ENCODE measurements at regions not wholly inside any gene's neighbourhood (a gene's known extent, or its start where the extent isn't known, plus 50 kb on each side); places are given as distances from the start of the nearest gene placed in this dataset.

DNA sequence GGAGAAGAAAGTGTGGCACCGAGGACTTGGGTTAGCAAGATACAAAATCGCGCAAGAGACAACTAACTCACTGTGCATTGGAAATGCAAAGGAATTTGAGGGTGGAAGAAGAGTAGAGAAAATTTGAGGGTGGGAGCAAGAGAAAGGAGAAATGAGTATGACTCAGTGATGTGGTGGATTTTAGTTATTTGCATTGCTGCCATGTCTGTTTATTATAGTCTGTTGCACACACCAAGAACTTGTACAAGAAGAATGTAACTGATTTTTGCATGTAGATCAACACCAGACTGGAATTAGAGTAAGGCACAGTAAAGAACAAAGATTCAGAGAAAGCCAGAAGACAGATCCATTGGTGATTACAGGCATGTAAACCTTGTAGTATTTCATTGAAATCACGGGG, 71.6 kb upstream of the SMIM36 start:
- no peaks in the 10 kb centered on the region for H3K36me3 ChIP-seq (replicated peaks; ENCODE audit: control insufficient read depth, insufficient read depth, low read length)
- no peak for DNase-seq
- H3K27me3 ChIP-seq (ENCODE audit: control insufficient read depth, insufficient read depth, low read length) = no peaks in the 10 kb centered on the region
- no peak overlapping the region for H3K4me3 ChIP-seq (ENCODE audit: insufficient read depth, low read depth, low read length)

DNA sequence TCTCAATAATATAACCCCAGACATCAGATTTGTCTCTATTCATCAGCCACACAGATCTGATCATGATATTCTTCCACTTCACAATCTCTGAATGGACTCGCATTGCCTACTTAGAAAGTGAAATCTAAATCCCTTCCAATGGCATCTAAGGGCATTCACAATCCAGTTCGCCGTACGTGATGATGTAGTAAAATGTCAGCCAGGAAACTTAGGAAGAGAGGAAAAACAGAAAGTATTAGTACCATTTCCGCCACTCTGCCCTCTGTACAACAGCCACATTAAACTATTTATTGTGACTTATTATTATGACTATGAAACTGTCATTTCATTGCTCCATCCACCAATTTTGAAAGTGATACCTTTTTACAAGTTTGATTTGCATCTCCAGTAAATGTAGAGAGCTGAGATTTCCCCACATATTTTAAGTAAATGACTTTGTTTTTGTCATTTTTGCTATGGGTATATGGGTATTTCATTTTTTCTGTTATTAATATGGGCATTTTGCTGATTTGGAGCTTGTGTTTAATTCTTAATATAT, 69.4 kb upstream of the SMIM36 start:
- Histone ChIP-seq H3K27me3 (ENCODE audit: control insufficient read depth, insufficient read depth, low read length) (no peaks in the 10 kb centered on the region), H3K4me3 (ENCODE audit: insufficient read depth, low read depth, low read length) (no peak overlapping the region), H3K36me3 (replicated peaks; ENCODE audit: control insufficient read depth, insufficient read depth, low read length) (no peaks in the 10 kb centered on the region)
- DNase-seq = no peak

DNA sequence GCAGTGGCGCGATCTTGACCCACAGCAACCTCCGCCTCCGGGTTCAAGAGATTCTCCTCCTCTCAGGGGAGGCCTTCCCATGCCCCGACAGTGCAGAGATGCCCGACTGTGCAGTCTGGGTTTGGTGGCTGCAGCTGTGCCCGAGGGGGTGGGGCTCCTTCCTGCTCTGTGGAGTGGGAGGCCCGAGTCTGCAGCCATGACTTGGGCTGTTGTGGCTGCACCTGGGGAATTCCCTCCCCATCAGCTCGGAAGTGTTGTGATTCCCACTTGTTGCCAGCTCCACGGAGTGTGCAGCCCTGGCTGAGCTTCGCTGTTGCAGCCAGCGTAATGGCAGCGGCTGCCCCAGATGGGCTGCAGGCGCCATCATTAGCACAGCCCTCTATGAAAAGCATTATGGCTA, 66.4 kb upstream of the SMIM36 start:
- no peaks in the 10 kb centered on the region for H3K27me3 ChIP-seq (ENCODE audit: control insufficient read depth, insufficient read depth, low read length)
- no peak for DNase-seq
- no peaks in the 10 kb centered on the region for H3K36me3 ChIP-seq (replicated peaks; ENCODE audit: control insufficient read depth, insufficient read depth, low read length)
- H3K4me3 ChIP-seq (ENCODE audit: insufficient read depth, low read depth, low read length) = no peak overlapping the region

DNA sequence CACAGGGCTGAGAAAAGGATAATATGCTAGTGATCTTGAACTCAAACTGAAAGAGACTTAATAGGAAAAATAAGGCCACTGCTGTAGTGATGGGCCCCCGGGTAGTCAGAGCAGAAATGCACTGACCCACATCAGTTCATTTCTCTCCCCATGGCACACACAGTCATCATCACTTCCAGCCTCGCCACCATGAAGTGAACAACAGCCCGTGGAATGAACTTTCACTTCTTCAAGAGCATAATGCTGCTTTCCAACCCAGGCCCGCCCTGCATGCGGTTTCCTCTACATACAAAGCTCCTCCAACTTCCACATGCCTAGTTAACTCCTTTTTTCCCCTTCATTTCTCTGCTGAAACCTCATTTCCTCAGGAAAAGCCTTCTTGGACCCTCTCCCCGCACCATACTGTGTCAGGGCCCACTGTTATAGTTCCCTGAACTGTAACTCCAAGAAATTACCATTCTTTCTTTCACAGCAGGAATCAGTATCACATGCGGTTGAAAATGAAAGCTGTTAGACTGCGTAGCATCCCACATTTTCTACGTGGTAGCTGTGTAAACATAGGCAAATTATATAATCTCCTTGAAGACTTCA, 65.8 kb upstream of the SMIM36 start:
- H3K4me3 ChIP-seq (ENCODE audit: insufficient read depth, low read depth, low read length) = no peak overlapping the region
- no peaks in the 10 kb centered on the region for H3K36me3 ChIP-seq (replicated peaks; ENCODE audit: control insufficient read depth, insufficient read depth, low read length)
- no peaks in the 10 kb centered on the region for H3K27me3 ChIP-seq (ENCODE audit: control insufficient read depth, insufficient read depth, low read length)
- DNase-seq = no peak

DNA sequence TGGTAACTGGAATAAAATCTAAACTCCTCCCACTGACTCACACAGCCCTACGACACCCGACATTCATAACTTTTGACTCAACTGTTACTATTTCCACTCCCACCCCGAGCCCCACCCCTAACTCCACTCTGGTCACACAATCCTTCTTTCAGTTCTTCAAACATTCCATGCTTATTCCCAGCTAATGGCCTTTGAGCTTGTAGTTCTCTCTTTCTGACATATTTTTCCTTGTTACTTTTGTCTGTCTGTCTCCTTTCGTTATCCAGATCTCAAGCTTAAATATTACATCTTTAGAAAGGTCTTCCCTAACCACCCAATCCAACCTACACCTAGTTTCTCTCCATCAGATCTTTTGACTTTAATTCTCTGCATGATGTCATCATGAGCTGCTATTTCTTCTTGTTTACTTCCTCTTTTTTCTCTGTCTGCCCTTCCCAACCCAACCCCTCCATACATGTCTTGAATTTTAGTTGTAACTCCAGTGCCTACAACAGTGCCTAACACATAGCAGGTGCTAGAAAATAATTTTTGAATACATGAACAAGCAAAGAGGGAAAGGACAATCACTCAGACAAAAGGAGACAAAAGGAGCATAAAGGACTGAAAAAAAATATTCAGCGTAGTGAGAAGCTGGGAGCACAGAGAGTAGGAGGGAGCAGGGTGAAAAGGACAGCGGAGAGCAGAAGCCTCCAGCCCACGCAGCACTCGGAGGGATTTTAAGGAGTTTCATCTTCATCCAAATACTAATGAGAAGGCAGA, 65.2 kb upstream of the SMIM36 start:
- Histone ChIP-seq H3K36me3 (replicated peaks; ENCODE audit: control insufficient read depth, insufficient read depth, low read length) (no peaks in the 10 kb centered on the region), H3K27me3 (ENCODE audit: control insufficient read depth, insufficient read depth, low read length) (no peaks in the 10 kb centered on the region), H3K4me3 (ENCODE audit: insufficient read depth, low read depth, low read length) (no peak overlapping the region)
- DNase-seq = no peak

DNA sequence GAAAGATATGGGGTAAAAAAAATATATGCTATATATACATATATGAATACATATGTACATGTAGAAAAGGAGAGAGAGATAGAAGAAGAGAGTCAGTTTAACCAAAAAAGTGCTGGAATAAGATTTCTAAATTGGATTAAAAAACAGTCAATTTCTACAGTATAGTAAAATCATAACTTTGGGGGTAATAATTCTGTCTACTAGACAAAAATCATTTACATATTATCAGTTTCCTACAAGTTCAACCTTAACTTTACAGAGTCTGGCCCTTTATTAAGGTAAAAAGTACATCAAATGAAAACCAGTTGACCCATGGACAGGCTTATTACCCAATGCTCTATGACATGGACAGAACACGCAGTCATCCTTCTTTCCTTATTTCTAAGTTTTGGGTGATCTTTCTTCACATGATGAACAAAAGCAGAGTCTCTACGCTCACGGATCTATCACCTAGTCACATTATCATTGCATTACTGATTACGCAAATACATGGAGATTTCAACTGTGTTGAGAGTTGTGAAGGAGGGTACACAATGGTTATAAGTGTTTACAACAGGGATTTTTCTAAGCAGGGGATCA, 63.9 kb upstream of the SMIM36 start:
- no peak for DNase-seq
- Histone ChIP-seq H3K36me3 (replicated peaks; ENCODE audit: control insufficient read depth, insufficient read depth, low read length) (no peaks in the 10 kb centered on the region), H3K27me3 (ENCODE audit: control insufficient read depth, insufficient read depth, low read length) (no peaks in the 10 kb centered on the region), H3K4me3 (ENCODE audit: insufficient read depth, low read depth, low read length) (no peak overlapping the region)

DNA sequence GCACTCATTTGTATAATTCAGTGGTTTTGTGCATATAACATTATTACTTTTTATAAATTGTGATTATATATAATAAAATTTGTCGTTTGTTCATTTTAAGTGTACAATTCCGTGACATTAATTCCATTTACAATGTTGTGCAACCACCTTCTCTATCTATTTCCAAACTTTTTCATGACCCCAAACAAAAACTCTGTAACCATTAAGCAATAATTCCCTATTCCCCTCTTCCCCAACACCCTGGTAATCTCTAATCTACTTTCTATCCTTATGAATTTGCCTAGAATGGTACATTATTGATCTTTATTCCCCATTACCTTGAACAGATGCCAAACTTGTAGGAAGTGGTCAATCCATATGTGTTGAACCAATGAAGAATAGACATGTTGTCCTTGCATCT, 61.3 kb upstream of the SMIM36 start:
- Histone ChIP-seq H3K27me3 (ENCODE audit: control insufficient read depth, insufficient read depth, low read length) (no peaks in the 10 kb centered on the region; the same call in 1 of the 2 replicates), H3K36me3 (replicated peaks; ENCODE audit: control insufficient read depth, insufficient read depth, low read length) (no peaks in the 10 kb centered on the region), H3K4me3 (ENCODE audit: insufficient read depth, low read depth, low read length) (no peak overlapping the region)
- no peak for DNase-seq

DNA sequence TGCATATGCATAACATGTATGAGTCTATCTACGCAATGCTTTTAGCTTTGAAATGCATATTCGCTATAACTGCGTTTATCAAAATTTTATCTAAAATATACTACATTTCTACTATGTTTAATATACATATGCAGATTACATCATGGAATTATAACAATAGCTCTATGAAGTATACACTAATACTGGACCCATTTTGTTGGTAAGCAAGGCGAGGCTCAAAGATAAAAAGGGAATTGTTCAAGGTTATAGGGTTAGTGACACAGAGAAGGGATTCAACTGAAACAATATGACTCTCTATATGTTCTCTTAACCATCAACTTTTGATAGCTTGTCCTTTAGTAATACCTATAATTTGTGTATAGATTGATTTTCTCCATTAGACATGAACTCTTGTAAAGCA, 60.9 kb upstream of the SMIM36 start:
- Histone ChIP-seq H3K36me3 (replicated peaks; ENCODE audit: control insufficient read depth, insufficient read depth, low read length) (no peaks in the 10 kb centered on the region), H3K27me3 (ENCODE audit: control insufficient read depth, insufficient read depth, low read length) (no peaks in the 10 kb centered on the region; the same call in 1 of the 2 replicates), H3K4me3 (ENCODE audit: insufficient read depth, low read depth, low read length) (no peak overlapping the region)
- DNase-seq = no peak

DNA sequence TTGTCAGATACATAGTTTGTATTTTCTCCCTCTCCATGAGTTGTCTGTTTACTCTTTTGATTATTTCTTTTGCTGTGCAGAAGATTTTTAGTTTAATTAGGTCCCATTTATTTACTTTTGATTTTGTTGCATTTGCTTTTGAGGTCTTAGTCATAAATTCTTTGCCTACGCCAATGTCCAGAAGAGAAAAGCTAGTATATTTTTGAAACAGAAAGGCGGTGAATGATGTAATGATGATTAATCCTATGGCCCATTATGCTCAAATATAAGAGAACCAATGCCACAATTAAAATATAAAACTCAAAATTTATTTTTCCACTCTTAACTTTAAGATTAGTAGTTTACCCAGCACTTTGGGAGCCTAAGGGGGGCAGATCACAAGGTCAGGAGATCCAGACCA, 59.8 kb upstream of the SMIM36 start:
- Histone ChIP-seq H3K4me3 (ENCODE audit: insufficient read depth, low read depth, low read length) (no peak overlapping the region), H3K27me3 (ENCODE audit: control insufficient read depth, insufficient read depth, low read length) (no peaks in the 10 kb centered on the region; the same call in 1 of the 2 replicates), H3K36me3 (replicated peaks; ENCODE audit: control insufficient read depth, insufficient read depth, low read length) (no peaks in the 10 kb centered on the region)
- no peak for DNase-seq

DNA sequence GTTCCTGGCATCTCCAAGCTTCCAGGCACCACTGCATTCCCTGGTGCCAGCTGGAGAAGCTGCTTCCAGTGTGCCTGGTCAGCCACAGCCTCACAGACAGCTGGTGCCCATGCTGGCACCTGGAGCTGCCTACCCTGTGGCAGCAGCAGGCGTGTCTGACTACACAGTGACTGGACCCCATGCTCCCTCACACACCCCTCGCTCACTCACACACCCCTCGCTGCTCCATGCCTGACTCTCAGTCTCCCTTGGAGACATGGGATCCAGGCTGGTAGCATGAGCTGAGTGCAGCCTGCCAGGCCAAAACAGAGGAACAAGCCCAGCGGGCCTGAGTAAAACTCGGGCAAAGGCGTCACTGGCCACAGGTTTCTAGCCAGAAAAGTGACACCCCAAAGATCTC, 59.1 kb upstream of the SMIM36 start:
- Histone ChIP-seq H3K27me3 (ENCODE audit: control insufficient read depth, insufficient read depth, low read length) (no peaks in the 10 kb centered on the region; the same call in 1 of the 2 replicates), H3K4me3 (ENCODE audit: insufficient read depth, low read depth, low read length) (no peak overlapping the region), H3K36me3 (replicated peaks; ENCODE audit: control insufficient read depth, insufficient read depth, low read length) (no peaks in the 10 kb centered on the region)
- DNase-seq = no peak

DNA sequence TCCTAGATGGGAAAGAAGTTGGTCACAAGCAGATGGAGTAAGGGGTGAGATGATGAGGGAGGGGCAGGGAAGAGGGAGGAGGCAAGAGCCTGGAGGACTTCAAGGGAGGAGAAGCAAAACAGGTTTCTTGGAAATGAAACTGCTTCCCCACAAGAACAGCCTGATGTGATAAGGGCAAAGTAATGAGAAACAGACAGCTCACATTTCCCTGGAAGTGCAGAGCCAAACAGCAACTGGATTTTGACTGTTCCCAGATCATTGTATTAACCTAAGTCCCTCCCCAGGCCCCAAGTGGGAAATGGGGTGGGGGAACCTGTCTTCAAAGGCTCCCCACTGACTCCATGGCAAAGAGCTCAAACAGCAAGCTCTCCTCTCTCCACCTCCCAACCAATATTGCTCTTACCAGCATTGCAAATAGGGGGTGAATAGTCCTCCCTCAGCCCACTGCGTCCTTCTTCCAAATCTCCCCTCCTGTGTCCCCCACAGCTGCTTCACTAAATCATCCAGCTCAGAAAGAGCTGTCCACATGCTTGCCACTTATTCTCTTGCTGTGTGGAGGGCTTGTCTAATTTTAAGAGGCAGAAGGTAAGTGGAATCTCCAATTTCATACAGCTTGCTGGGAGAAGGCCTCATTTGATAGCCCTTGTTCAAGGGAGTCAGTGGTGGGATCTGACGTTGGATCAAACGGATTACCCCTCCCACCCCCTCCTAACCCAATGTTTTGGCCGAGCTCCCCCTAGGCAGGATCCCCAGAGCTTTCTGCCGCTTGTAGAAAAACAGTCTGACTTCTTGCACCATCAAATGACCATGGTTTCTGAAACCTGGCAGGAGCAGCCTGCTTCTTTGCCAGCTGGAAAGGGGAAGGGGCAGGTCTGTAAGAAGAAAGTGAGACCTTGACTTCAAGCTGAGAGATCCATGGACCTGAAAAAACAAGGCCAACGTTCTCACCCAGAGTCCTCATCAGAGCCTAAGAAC, 56.3 kb upstream of the SMIM36 start:
- Histone ChIP-seq H3K27me3 (ENCODE audit: control insufficient read depth, insufficient read depth, low read length) (no peaks in the 10 kb centered on the region; the same call in 1 of the 2 replicates), H3K4me3 (ENCODE audit: insufficient read depth, low read depth, low read length) (no peak overlapping the region)

DNA sequence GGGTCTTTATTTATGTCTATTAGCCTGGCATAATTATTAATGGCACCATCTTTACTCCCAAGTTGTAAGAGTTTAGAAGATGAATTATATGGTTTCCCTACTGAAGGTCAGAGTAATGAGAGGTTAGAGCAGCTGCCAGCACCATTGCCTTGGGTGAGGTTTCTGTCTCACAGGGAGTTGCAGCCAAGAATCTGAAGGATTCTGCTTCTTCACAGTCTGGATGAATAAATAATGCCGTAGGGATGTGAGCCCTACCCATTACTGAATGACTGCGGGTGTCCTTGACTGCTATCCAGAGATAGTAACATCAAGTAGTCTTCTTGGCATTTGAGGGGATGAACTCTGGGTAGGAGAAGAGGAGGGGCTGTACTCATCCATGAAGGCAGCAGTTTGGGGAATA, 52.8 kb upstream of the SMIM36 start:
- Histone ChIP-seq H3K36me3 (replicated peaks; ENCODE audit: control insufficient read depth, insufficient read depth, low read length) (no peaks in the 10 kb centered on the region), H3K4me3 (ENCODE audit: insufficient read depth, low read depth, low read length) (no peak overlapping the region), H3K27me3 (ENCODE audit: control insufficient read depth, insufficient read depth, low read length) (no peaks in the 10 kb centered on the region)
- no peak for DNase-seq

More for the DNA sequence above, 56.3 kb upstream of the SMIM36 start:
- no peaks in the 10 kb centered on the region for H3K36me3 ChIP-seq (replicated peaks; ENCODE audit: control insufficient read depth, insufficient read depth, low read length)
- peak; percentile 19 for DNase-seq

DNA sequence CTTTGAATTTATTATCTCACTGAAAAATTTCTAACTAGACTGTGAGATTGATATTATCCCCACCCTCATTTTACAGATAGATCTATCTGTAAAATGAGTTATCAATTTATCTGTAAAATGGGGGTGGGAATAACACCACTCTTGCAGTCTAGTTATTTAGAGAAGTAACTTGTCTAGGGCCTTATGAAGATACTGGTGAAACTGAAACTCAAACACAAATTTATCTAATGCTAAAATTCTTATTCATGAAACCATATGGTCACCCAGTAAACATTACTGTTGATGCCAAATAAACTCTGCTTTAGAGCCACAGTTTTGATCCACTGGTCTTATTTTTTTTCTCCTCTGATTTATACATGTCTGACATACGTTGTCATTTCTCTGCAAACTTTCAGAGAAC, 52.1 kb upstream of the SMIM36 start:
- Histone ChIP-seq H3K27me3 (ENCODE audit: control insufficient read depth, insufficient read depth, low read length) (no peaks in the 10 kb centered on the region), H3K36me3 (replicated peaks; ENCODE audit: control insufficient read depth, insufficient read depth, low read length) (no peaks in the 10 kb centered on the region), H3K4me3 (ENCODE audit: insufficient read depth, low read depth, low read length) (no peak overlapping the region)
- DNase-seq = no peak

DNA sequence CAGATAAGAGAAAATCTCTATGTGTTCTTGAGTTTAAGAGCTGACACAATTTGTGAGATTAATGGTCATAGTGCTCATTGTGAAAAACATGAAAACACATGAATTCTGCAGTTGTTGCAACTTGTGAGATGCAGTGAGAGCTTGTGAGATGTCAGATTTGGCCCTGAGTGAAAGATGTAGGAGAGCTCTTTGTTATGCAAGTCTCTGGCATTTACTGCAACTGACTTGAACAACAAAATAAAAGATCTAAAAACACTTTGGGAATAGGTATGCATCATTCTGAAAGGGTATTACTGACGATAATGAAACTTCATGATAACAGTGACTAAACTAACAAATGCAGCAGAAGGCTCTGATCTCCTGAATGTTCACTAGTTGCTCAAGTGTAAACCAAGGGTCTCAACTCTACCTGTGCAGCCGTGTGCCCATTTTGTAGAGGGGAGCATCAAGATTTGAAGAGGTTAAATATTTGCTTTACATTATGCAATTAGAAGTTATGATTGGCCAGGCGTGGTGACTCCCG, 50.8 kb upstream of the SMIM36 start:
- Histone ChIP-seq H3K36me3 (replicated peaks; ENCODE audit: control insufficient read depth, insufficient read depth, low read length) (no peaks in the 10 kb centered on the region), H3K27me3 (ENCODE audit: control insufficient read depth, insufficient read depth, low read length) (no peaks in the 10 kb centered on the region), H3K4me3 (ENCODE audit: insufficient read depth, low read depth, low read length) (no peak overlapping the region)
- no peak for DNase-seq
